Adrenal gland (tissue), 5 donors: ENCODE measurements at regions not wholly inside any gene's neighbourhood (a gene's known extent, or its start where the extent isn't known, plus 50 kb on each side); places are given as distances from the start of the nearest gene placed in this dataset.

Experiments used
- CTCF ChIP-seq, 6 experiments: fragments of 450-650 bp in 4 of 6; fragments of 200-600 bp in 2 of 6; sonication (generic) in 1 of 6; IDR thresholded peaks; 1 replicate in 5 of 6; 2 replicates in 1 of 6; pipeline versions ENCODE4 v1.5.1 to v1.8.0; 2016 to 2021; ENCODE audit warnings: antibody characterized with exemption in 6 of 6, mild to moderate bottlenecking in 2 of 6, moderate library complexity in 1 of 6
- POLR2A ChIP-seq, 2 donors: fragments of 450-650 bp; IDR thresholded peaks; one replicate each; pipeline ENCODE4 v1.6.1; 2017; ENCODE audit warnings: antibody characterized with exemption in 2 of 2, mild to moderate bottlenecking in 2 of 2, moderate library complexity in 1 of 2
- donor health status: DM: no; HTN: no; CAD: no.

GRCh38 chr9:82499337-82499736, 510.8 kb downstream of the SPATA31D1 start:
- TF ChIP-seq CTCF (IDR thresholded peaks at IDR 0.05) (no peak), POLR2A (IDR thresholded peaks at IDR 0.05) (no peak)
